Muscle layer of colon (tissue), 2 donors: ENCODE measurements at regions not wholly inside any gene's neighbourhood (a gene's known extent, or its start where the extent isn't known, plus 50 kb on each side); places are given as distances from the start of the nearest gene placed in this dataset.

ENCODE experiments used
- H3K27ac ChIP-seq: one replicate; pipeline ENCODE4 v1.7.0; 2013; ENCODE audit warnings: low read depth, mild to moderate bottlenecking, low read length, moderate library complexity
- H3K27me3 ChIP-seq, 2 donors: one replicate each; pipeline ENCODE4 v1.7.0; 2013; ENCODE audit warnings: low read length in 2 of 2, mild to moderate bottlenecking in 2 of 2; ENCODE audit not compliant: insufficient read depth in 2 of 2, control insufficient read depth in 1 of 2
- H3K36me3 ChIP-seq: one replicate; pipeline ENCODE4 v1.7.0; 2013; ENCODE audit warnings: mild to moderate bottlenecking, low read length; ENCODE audit not compliant: insufficient read depth
- H3K4me1 ChIP-seq: one replicate; pipeline ENCODE4 v1.7.0; 2013; ENCODE audit warnings: mild to moderate bottlenecking, low read length; ENCODE audit not compliant: insufficient read depth
- H3K4me3 ChIP-seq, 2 donors: one replicate each; pipeline ENCODE4 v1.7.0; 2013; ENCODE audit warnings: low read length in 2 of 2, low read depth in 1 of 2, mild to moderate bottlenecking in 1 of 2, moderate library complexity in 1 of 2
- H3K9ac ChIP-seq: one replicate; pipeline ENCODE4 v1.7.0; 2013; ENCODE audit warnings: low read length
- H3K9me3 ChIP-seq: one replicate; pipeline ENCODE4 v1.7.0; 2013; ENCODE audit warnings: mild to moderate bottlenecking, low read length
- donor health status: abdominal sarcoma.
- donor health status: Adenocarcinoma of cecum.

DNA sequence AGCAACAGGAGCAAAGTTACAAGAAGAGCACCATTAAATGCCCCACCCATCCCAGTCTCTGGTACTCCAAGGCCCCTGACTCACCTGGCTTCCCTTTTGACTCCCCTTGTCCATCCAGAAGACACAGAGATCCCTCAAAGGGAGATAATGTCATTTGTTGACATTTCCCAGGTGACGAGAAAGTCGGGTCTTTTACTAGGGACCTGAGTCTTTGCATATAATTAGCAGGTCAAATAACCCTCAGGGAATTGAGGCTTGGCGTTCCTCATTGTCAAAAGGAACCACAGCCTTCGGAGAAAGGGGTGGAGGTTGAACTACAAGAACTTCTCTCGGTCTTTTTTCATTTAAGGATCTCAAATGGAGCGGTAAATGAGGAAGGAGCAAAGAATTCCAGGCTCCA, 133.2 kb downstream of the PROX1 start:
- H3K36me3 ChIP-seq: no peaks in the 10 kb centered on the region

DNA sequence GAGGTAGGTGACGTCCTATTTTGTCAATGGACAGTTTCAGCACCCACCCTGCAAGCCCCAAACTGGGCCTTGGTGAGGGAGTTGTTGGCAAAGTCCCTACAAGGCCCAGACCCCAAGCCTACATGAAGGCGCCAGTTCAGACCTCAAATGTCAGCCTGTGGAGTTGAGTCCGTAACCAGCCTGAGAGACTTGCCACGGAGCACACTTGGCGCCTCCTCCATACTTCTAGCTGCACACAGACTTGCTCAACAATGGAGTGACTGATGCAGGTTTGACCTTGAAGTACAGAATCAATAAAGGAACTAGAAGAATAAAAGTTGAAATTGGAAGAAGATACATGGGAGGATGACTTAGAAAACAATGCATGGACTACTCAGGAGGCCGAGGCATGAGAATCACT, 134.3 kb downstream of the PROX1 start:
- Histone ChIP-seq H3K4me1 (no peaks in the 10 kb centered on the region), H3K9ac (no peak overlapping the region), H3K27me3 (no peaks in the 10 kb centered on the region), H3K27ac (no peak overlapping the region), H3K9me3 (peaks cover 16% of the 10 kb centered on the region), H3K4me3 (no peak overlapping the region), H3K36me3 (no peaks in the 10 kb centered on the region)

More for the DNA sequence above, 133.2 kb downstream of the PROX1 start:
- Histone ChIP-seq H3K27ac (no peak overlapping the region), H3K27me3 (no peaks in the 10 kb centered on the region), H3K9me3 (peaks cover 16% of the 10 kb centered on the region), H3K4me3 (no peak overlapping the region), H3K4me1 (no peaks in the 10 kb centered on the region), H3K9ac (no peak overlapping the region)

GRCh38 chr1:214123061-214123784, 135.4 kb downstream of the PROX1 start:
- no peaks in the 10 kb centered on the region for H3K4me1 ChIP-seq
- no peaks in the 10 kb centered on the region for H3K27me3 ChIP-seq
- H3K9me3 ChIP-seq: peaks cover 5% of the 10 kb centered on the region
- H3K36me3 ChIP-seq: no peaks in the 10 kb centered on the region
- no peak overlapping the region for H3K9ac ChIP-seq
- no peak overlapping the region for H3K27ac ChIP-seq
- H3K4me3 ChIP-seq: no peak overlapping the region

DNA sequence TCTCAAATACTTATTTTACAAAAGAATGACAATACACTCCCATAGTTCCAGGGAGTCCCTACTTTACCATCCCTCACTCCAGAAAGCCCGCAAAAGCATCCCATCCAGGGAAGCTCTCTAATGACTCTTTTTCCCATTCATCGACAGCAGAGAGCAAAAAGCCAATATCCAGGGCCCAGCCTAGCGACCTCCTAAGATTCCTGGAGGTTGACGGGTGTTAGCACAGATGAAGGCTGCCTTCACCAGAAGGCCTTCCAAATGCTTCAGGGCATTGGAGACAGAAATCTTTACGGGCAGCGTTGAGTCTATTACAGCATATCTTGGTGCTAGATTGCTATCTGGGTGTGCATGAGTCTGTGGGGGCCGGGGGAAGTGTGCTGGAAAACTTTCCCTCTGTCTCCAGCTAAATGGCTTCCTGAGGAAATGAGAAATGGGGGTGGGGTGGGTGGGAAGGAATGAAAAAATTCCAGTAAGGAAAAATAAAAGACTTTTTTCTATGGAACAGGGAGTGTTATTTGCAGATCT, 136.6 kb downstream of the PROX1 start:
- H3K4me1 ChIP-seq: no peaks in the 10 kb centered on the region
- H3K9ac ChIP-seq: no peak overlapping the region
- no peak overlapping the region for H3K27ac ChIP-seq
- H3K4me3 ChIP-seq: no peak overlapping the region
- no peaks in the 10 kb centered on the region for H3K9me3 ChIP-seq
- no peaks in the 10 kb centered on the region for H3K27me3 ChIP-seq
- H3K36me3 ChIP-seq: no peaks in the 10 kb centered on the region

DNA sequence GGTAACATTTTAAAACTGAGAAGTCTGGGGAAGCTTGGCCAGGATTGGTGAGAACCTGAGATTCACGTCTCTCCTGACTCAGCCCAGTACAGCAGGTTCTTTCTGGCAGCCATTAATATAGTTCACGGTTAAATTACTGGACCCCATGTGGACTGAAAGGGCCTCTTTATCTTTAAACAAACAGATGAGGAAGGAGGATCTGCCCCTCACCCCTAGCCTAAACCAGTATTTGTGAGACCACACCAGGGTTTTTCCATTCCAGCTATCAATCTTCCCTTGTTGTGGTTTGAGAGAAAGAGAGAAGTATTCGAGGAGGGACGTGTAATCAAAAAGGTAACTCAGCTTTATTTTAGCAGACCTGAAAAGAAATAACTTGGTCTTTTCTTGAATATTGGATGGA, 137.1 kb downstream of the PROX1 start:
- Histone ChIP-seq H3K27me3 (no peaks in the 10 kb centered on the region), H3K36me3 (no peaks in the 10 kb centered on the region), H3K27ac (no peak overlapping the region), H3K4me3 (no peak overlapping the region), H3K9ac (no peak overlapping the region), H3K9me3 (no peaks in the 10 kb centered on the region), H3K4me1 (no peaks in the 10 kb centered on the region)

DNA sequence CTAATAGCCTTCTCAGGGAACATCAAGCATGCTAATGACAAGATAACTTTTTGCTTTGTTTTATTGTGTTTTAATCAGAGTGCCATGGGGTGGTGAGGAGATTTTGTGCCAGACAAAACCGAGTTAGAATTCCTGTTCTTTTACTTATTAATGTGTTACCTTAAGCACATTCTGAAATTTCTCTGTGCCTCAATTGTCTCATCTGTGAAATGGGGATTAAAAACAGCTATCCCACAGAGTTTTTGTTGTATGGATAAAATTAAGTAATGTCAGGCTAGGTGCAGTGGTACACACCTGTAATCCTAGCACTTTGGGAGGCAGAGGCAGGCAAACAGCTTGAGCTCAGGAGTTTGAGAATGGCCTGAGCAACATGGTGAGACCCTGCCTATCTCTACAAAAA, 138.0 kb downstream of the PROX1 start:
- Histone ChIP-seq H3K4me1 (no peaks in the 10 kb centered on the region), H3K36me3 (no peaks in the 10 kb centered on the region)

DNA sequence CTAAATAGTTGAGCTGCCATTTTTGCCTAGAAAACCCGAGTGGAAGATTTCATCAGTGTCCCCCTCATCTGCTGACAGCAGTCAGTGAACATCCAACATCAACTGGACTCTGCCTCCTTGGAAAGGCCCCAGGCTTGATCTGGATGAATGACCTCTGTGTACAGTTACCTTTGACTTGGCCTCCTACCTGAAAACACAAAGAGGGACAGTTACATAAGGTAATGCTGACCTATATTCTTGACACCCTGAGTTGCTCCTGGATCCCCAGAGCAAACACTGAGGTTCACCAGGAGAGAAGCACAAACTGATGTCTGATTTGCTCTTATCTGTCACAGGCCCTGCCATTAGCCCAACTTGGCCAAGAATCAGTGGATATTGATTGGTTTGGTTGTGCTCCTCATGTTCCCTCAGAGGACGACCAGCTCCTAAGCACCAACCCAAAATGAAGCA, 138.9 kb downstream of the PROX1 start:
- Histone ChIP-seq H3K9me3 (no peaks in the 10 kb centered on the region), H3K9ac (no peak overlapping the region), H3K27me3 (no peaks in the 10 kb centered on the region), H3K36me3 (no peaks in the 10 kb centered on the region), H3K27ac (no peak overlapping the region), H3K4me1 (no peaks in the 10 kb centered on the region), H3K4me3 (no peak overlapping the region)

More for the DNA sequence above, 138.0 kb downstream of the PROX1 start:
- Histone ChIP-seq H3K27me3 (no peaks in the 10 kb centered on the region), H3K9ac (no peak overlapping the region), H3K4me3 (no peak overlapping the region), H3K27ac (no peak overlapping the region), H3K9me3 (no peaks in the 10 kb centered on the region)

- H3K27ac ChIP-seq: no peak overlapping the region
- no peaks in the 10 kb centered on the region for H3K27me3 ChIP-seq
- no peaks in the 10 kb centered on the region for H3K36me3 ChIP-seq
- no peaks in the 10 kb centered on the region for H3K9me3 ChIP-seq
- H3K4me1 ChIP-seq: no peaks in the 10 kb centered on the region
- no peak overlapping the region for H3K9ac ChIP-seq
- no peak overlapping the region for H3K4me3 ChIP-seq
Observed at GRCh38 chr1:214127705-214128104, 139.9 kb downstream of the PROX1 start.

GRCh38 chr1:214135886-214136285, 145.1 kb upstream of the SMYD2 start:
- no peak overlapping the region for H3K9ac ChIP-seq
- no peaks in the 10 kb centered on the region for H3K27me3 ChIP-seq
- H3K36me3 ChIP-seq: no peaks in the 10 kb centered on the region
- H3K9me3 ChIP-seq: no peaks in the 10 kb centered on the region
- no peak overlapping the region for H3K27ac ChIP-seq
- no peak overlapping the region for H3K4me3 ChIP-seq
- H3K4me1 ChIP-seq: no peaks in the 10 kb centered on the region

- no peak overlapping the region for H3K4me3 ChIP-seq
- no peaks in the 10 kb centered on the region for H3K36me3 ChIP-seq
- H3K9me3 ChIP-seq: no peaks in the 10 kb centered on the region
- H3K27ac ChIP-seq: no peak overlapping the region
- no peak overlapping the region for H3K9ac ChIP-seq
- no peaks in the 10 kb centered on the region for H3K4me1 ChIP-seq
- no peaks in the 10 kb centered on the region for H3K27me3 ChIP-seq
Observed at GRCh38 chr1:214136324-214136919, 144.5 kb upstream of the SMYD2 start.

DNA sequence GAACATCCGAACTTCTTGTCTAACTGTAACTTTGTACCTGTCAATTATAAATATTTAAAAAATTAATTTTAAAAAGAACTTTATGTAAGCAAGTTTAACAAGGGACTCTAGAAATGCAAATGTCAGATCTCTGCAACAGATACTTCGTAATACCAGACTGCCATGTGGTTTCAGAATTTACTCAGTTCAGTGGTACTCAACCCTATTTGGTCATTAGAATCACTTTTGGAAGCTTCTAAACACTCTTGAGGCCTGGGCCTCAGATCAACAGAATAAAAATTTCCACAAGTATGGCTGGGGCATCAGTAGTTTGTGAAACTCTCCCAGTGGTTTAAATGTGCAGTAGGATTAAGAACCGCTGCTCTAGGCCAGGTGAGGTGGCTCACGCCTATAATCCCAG, 139.5 kb upstream of the SMYD2 start:
- Histone ChIP-seq H3K4me1 (no peaks in the 10 kb centered on the region), H3K36me3 (no peaks in the 10 kb centered on the region), H3K9ac (no peak overlapping the region), H3K27me3 (no peaks in the 10 kb centered on the region), H3K9me3 (no peaks in the 10 kb centered on the region), H3K4me3 (no peak overlapping the region), H3K27ac (no peak overlapping the region)
